Natural killer cell (primary cell): ENCODE measurements at regions not wholly inside any gene's neighbourhood (a gene's known extent, or its start where the extent isn't known, plus 50 kb on each side); places are given as distances from the start of the nearest gene placed in this dataset.
"Not testable (repeated sequence)": the region's sequence is repeated elsewhere in the genome, so short reads cannot be mapped to it uniquely, and the experiment has no call there.

ENCODE experiments used
- ATAC-seq, 3 donors: fragments of 150-1000 bp in 2 of 3; fragments of 200-7000 bp in 1 of 3; cut with Tn5 transposase; 1 replicate in 1 of 3; 2 replicates in 2 of 3; pipeline ENCODE4 v1.10.0; 2021; ENCODE audit warnings: mild to moderate bottlenecking in 2 of 3, moderate library complexity in 2 of 3
- DNase-seq, 2 donors: peaks; one replicate each; pipeline versions ENCODE4 v3.0.0 to v3.0.0-alpha.2; 2013 to 2021; ENCODE audit warnings: mixed read lengths in 1 of 2
- H3K27ac ChIP-seq: one replicate; pipeline ENCODE4 v1.5.1; 2013; ENCODE audit warnings: mild to moderate bottlenecking, low read length
- H3K27me3 ChIP-seq: one replicate; pipeline ENCODE4 v1.6.1; 2013; ENCODE audit warnings: low read length; ENCODE audit not compliant: control insufficient read depth, insufficient read depth
- H3K36me3 ChIP-seq: one replicate; pipeline ENCODE4 v1.6.1; 2013; ENCODE audit warnings: low read length; ENCODE audit not compliant: control insufficient read depth, insufficient read depth
- H3K4me1 ChIP-seq: one replicate; pipeline ENCODE4 v1.6.1; 2013; ENCODE audit warnings: low read length; ENCODE audit not compliant: control insufficient read depth, insufficient read depth
- H3K4me3 ChIP-seq: one replicate; pipeline ENCODE4 v1.5.1; 2013; ENCODE audit warnings: low read length
- H3K9me3 ChIP-seq: one replicate; pipeline ENCODE4 v1.6.1; 2013; ENCODE audit warnings: low read length; ENCODE audit not compliant: control insufficient read depth, insufficient read depth
- H3K27ac Mint-ChIP-seq, 2 donors: one replicate each; pipeline ENCODE4 v1.8.0; 2022; ENCODE audit warnings: mild to moderate bottlenecking in 2 of 2, mixed read lengths in 2 of 2, moderate library complexity in 1 of 2
- H3K27me3 Mint-ChIP-seq, 2 donors: one replicate each; pipeline ENCODE4 v1.8.0; 2022; ENCODE audit warnings: low read depth in 2 of 2, mixed read lengths in 2 of 2
- H3K36me3 Mint-ChIP-seq: one replicate; pipeline ENCODE4 v1.8.0; 2022; ENCODE audit warnings: mixed read lengths
- H3K4me1 Mint-ChIP-seq, 2 donors: one replicate each; pipeline ENCODE4 v1.8.0; 2022; ENCODE audit warnings: mixed read lengths in 2 of 2
- H3K4me3 Mint-ChIP-seq: one replicate; pipeline ENCODE4 v1.8.0; 2022; ENCODE audit warnings: mild to moderate bottlenecking, moderate library complexity, mixed read lengths
- H3K9me3 Mint-ChIP-seq, 2 donors: one replicate each; pipeline ENCODE4 v1.8.0; 2022; ENCODE audit warnings: mixed read lengths in 2 of 2
- WGBS: methylation state at CpG from one replicate; pipeline ENCODE4 v1.1.7; 2013; ENCODE audit warnings: missing lambda C conversion rate; ENCODE audit not compliant: insufficient coverage; 5-methylcytosine and 5-hydroxymethylcytosine counted together
- intact Hi-C: fragments of 100-400 bp; cut with micrococcal nuclease; formaldehyde crosslinking; loops from one replicate; pipeline ENCODE4 v1.14.2; 2022
- TF ChIP-seq, protein P1 (sequence below): fragments of 200-600 bp; IDR thresholded peaks from one replicate; pipeline ENCODE4 v1.8.0; 2022; ENCODE audit warnings: antibody characterized with exemption

DNA sequence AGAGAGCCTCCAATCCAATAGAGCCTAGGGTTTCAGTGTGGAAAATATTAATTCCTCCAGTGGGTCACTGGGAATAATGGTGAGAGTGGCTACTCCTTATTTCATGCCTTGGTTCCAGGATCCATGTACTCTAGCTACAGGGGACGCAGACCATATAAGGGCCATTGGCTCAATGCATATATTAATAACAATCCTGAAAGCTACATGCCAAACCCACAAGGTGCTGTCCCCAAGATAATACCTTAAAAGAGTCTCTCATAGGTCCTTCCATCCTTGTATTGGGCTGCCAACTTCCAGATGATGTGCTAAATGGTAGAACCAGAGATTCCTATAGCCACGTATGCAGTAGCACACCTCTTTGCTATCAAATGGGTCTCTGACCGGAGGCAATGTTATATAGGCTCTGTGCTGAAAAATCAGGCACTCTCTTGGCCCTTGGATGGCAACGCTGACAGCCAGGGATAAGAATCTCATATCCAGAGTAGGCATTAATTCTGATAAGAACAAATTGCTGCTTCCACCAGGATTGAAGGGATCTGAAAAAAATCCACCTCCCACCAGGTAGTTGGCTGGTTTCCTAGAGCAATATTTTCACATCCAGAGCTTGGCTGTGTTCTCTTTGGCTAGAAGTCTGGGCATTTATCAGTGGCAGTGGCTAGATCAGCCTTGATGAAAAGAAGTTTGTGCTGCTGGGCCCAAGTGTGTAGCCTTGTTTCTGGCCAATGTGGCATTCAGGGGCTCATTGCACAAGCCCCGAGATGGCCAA, 218.1 kb upstream of the MGAT5 start:
- Mint-ChIP-seq H3K27me3 (peaks cover 17 to 30% of the 10 kb centered on the region in 2 donors), H3K27ac (no peak overlapping the region), H3K9me3 (no peaks in the 10 kb centered on the region), H3K4me1 (peaks cover 0 to 4% of the 10 kb centered on the region in 2 donors), H3K4me3 (no peak overlapping the region), H3K36me3 (no peaks in the 10 kb centered on the region)
- no peak for ATAC-seq
- TF ChIP-seq, protein P1, sequence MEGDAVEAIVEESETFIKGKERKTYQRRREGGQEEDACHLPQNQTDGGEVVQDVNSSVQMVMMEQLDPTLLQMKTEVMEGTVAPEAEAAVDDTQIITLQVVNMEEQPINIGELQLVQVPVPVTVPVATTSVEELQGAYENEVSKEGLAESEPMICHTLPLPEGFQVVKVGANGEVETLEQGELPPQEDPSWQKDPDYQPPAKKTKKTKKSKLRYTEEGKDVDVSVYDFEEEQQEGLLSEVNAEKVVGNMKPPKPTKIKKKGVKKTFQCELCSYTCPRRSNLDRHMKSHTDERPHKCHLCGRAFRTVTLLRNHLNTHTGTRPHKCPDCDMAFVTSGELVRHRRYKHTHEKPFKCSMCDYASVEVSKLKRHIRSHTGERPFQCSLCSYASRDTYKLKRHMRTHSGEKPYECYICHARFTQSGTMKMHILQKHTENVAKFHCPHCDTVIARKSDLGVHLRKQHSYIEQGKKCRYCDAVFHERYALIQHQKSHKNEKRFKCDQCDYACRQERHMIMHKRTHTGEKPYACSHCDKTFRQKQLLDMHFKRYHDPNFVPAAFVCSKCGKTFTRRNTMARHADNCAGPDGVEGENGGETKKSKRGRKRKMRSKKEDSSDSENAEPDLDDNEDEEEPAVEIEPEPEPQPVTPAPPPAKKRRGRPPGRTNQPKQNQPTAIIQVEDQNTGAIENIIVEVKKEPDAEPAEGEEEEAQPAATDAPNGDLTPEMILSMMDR = no peak
- H3K4me3 ChIP-seq = no peak overlapping the region
- DNase-seq = no peak
- WGBS = 82% methylated on average over 5 of the region's 5 CpGs
- peaks cover 8% of the 10 kb centered on the region for H3K4me1 ChIP-seq
- H3K36me3 ChIP-seq = no peaks in the 10 kb centered on the region
- no peak overlapping the region for H3K27ac ChIP-seq
- H3K27me3 ChIP-seq = peaks cover 2% of the 10 kb centered on the region
- H3K9me3 ChIP-seq = peaks cover 6% of the 10 kb centered on the region
- intact Hi-C loops = no loop called here

- Mint-ChIP-seq H3K36me3 (no peaks in the 10 kb centered on the region), H3K27ac (no peak overlapping the region), H3K4me3 (no peak overlapping the region), H3K4me1 (peaks cover 0 to 4% of the 10 kb centered on the region in 2 donors), H3K9me3 (no peaks in the 10 kb centered on the region), H3K27me3 (peaks cover 15 to 28% of the 10 kb centered on the region in 2 donors)
- Histone ChIP-seq H3K27ac (no peak overlapping the region), H3K4me3 (no peak overlapping the region), H3K9me3 (peaks cover 6% of the 10 kb centered on the region), H3K4me1 (peaks cover 8% of the 10 kb centered on the region), H3K27me3 (peaks cover 2% of the 10 kb centered on the region), H3K36me3 (no peaks in the 10 kb centered on the region)
- intact Hi-C loops = no loop called here
- WGBS = 56% methylated on average over 1 of the region's 1 CpG
- TF ChIP-seq, protein P1 = no peak
- no peak for ATAC-seq
- no peak for DNase-seq
Measured at GRCh38 chr2:134039912-134040581, 213.8 kb upstream of the MGAT5 start.

DNA sequence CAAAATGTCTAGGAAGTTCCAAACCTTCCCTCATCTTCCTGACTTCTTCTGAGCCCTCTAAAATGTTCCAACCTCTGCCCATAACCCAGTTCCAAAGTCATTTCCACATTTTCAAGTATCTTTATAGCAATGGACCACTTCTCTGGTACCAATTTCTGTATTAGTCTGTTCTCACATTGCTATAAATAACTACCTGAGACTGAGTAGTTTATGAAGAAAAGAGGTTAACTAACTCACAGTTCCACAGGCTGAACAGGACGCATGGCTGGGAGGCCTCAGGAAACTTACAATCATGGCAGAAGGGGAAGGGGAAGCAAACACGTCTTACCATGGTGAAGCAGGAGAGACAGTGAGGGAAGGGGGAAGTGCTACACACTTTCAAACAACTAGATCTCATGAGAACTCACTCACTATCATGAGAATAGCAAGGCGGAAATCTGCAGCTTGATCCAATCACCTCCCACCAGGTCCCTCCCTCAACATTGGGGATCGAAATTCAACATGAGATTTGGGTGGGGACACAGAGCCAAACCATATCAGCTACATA, 213.2 kb upstream of the MGAT5 start:
- WGBS = 0% methylated on average over 1 of the region's 4 CpGs
- intact Hi-C loops, H3K27ac Mint-ChIP-seq, H3K4me1 Mint-ChIP-seq, H3K4me3 Mint-ChIP-seq, DNase-seq, H3K36me3 Mint-ChIP-seq, H3K27ac ChIP-seq, H3K27me3 ChIP-seq, ATAC-seq, H3K4me3 ChIP-seq, H3K9me3 ChIP-seq, H3K4me1 ChIP-seq, H3K36me3 ChIP-seq, H3K9me3 Mint-ChIP-seq: not testable (repeated sequence)
- peaks cover 17 to 35% of the 10 kb centered on the region in 2 donors for H3K27me3 Mint-ChIP-seq

DNA sequence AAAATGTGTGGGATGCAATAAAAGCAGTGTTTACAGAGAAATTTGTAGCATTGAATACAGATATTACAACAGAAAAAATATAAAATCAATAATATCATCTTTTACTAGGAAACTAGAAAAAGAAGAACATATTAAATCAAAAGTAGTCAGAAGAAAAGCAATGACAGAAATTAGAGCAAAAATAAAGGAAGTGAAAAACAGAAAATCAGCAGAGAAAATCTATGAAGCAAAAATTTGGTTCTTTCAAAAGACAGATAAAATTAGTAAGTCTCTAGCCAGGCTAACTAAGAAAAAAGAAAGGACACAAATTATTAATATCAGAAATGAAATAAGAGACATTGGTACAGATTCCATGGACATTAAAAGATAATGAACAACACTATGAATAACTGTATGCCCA, 212.0 kb upstream of the MGAT5 start:
- TF ChIP-seq, protein P1 = no peak
- H3K4me3 Mint-ChIP-seq = no peak overlapping the region
- intact Hi-C loops = no loop called here
- ATAC-seq (no peak), DNase-seq (no peak)
- peaks cover 19 to 31% of the 10 kb centered on the region in 2 donors for H3K27me3 Mint-ChIP-seq
- peaks cover 6% of the 10 kb centered on the region for H3K9me3 ChIP-seq
- H3K36me3 ChIP-seq = no peaks in the 10 kb centered on the region
- peaks cover 8% of the 10 kb centered on the region for H3K4me1 ChIP-seq
- peaks cover 2% of the 10 kb centered on the region for H3K27me3 ChIP-seq
- peaks cover 0 to 4% of the 10 kb centered on the region in 2 donors for H3K4me1 Mint-ChIP-seq
- H3K4me3 ChIP-seq = no peak overlapping the region
- no peak overlapping the region for H3K27ac ChIP-seq
- H3K36me3 Mint-ChIP-seq = no peaks in the 10 kb centered on the region
- no peaks in the 10 kb centered on the region for H3K9me3 Mint-ChIP-seq
- H3K27ac Mint-ChIP-seq = no peak overlapping the region

GRCh38 chr2:134043028-134043427, 210.8 kb upstream of the MGAT5 start:
- peaks cover 17 to 31% of the 10 kb centered on the region in 2 donors for H3K27me3 Mint-ChIP-seq
- H3K27ac Mint-ChIP-seq, H3K36me3 ChIP-seq, H3K27ac ChIP-seq, H3K36me3 Mint-ChIP-seq, H3K4me3 Mint-ChIP-seq, DNase-seq, H3K27me3 ChIP-seq, ATAC-seq, H3K4me1 Mint-ChIP-seq, H3K9me3 Mint-ChIP-seq, intact Hi-C loops, H3K9me3 ChIP-seq, H3K4me1 ChIP-seq, H3K4me3 ChIP-seq: not testable (repeated sequence)
- 87% methylated on average over 8 of the region's 8 CpGs for WGBS
